Uterus (tissue), 3 donors: ENCODE measurements at regions not wholly inside any gene's neighbourhood (a gene's known extent, or its start where the extent isn't known, plus 50 kb on each side); places are given as distances from the start of the nearest gene placed in this dataset.

Source experiments
- DNase-seq, 2 donors: peaks; one replicate each; pipeline ENCODE4 v3.0.0-alpha.2; 2019 to 2020
- H3K27ac ChIP-seq, 2 donors: fragments of 200-600 bp; sonication (generic); 1 replicate in 1 of 2; 2 replicates in 1 of 2; pipeline ENCODE4 v1.5.1; 2016 to 2018
- H3K27me3 ChIP-seq, 2 donors: fragments of 200-600 bp; sonication (generic); one replicate each; pipeline ENCODE4 v1.5.1; 2018 to 2019; ENCODE audit warnings: control low read depth in 1 of 2
- H3K36me3 ChIP-seq, 2 donors: fragments of 200-600 bp; sonication (generic); one replicate each; pipeline ENCODE4 v1.5.1; 2019; ENCODE audit warnings: control low read depth in 1 of 2
- H3K4me1 ChIP-seq, 2 donors: fragments of 200-600 bp; sonication (generic); one replicate each; pipeline ENCODE4 v1.5.1; 2018 to 2019; ENCODE audit warnings: control low read depth in 1 of 2
- H3K4me3 ChIP-seq, 2 donors: fragments of 200-600 bp; sonication (generic); 1 replicate in 1 of 2; 2 replicates in 1 of 2; pipeline ENCODE4 v1.5.1; 2018 to 2019; ENCODE audit warnings: mild to moderate bottlenecking in 1 of 2
- H3K9me3 ChIP-seq, 2 donors: fragments of 200-600 bp; sonication (generic); one replicate each; pipeline ENCODE4 v1.5.1; 2019; ENCODE audit warnings: control low read depth in 1 of 2
- POLR2A ChIP-seq, 2 donors: fragments of 450-650 bp; IDR thresholded peaks; one replicate each; pipeline ENCODE4 v1.6.1; 2016; ENCODE audit warnings: antibody characterized with exemption in 2 of 2, mild to moderate bottlenecking in 1 of 2, moderate library complexity in 1 of 2
- intact Hi-C: fragments of 100-400 bp; cut with DNase I; formaldehyde crosslinking; loops from one replicate; pipeline ENCODE4 v1.15.1; 2023; ENCODE audit warnings: low total_unique reads
- TF ChIP-seq, protein P1 (sequence below), 4 experiments: fragments of 200-600 bp in 2 of 4; fragments of 450-650 bp in 2 of 4; sonication (generic) in 2 of 4; IDR thresholded peaks; one replicate each; pipeline ENCODE4 v1.5.1; 2016 to 2019; ENCODE audit warnings: antibody characterized with exemption in 4 of 4, mild to moderate bottlenecking in 2 of 4, moderate library complexity in 1 of 4
- donor health status: DM: yes; HTN: yes; CAD: no.

DNA sequence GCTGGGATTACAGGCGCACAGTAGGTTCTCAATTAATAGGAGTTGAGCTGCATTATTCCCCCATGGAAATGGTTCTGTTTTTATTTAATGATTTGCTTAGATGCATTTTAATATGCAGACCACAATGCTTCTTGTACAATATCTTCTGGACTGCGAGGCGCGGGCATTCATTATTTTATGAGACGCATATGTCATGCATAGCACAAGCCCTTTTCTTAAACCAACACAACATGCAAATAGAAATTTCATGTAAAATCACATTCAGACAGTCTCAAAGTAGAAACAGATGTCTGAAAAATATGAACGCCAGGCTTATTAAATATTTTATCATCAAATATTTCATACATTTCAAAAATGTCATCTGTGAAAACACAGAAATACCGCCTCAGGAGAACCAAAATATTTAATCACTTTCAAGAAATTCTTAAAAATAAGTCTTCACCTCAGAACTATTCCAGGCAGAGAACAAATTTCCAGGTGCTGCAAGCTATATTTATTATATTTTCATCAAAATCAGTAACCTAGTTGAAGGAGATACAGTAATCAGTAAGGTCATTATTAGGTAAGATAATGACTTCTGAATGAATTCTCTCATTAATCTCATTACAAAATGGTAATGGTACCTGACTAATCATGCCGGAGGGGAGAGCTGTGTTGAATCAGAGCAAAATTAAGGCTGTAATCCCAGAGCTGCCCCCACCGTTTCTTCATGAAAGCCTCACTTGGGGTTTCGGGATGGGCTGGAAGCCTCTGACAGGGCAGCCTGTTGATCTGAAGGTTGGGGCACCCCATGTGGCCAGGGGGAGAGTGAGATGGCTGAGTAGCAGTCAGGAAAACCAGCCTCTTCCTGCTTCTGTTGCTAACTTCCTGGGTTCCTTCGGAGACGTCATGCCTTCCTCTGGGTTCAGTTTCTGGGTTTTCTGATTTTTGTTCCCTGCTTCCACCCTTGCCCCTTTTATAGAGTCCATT lies 133.9 kb upstream of the ZNF618 start:
- DNase-seq: no peak
- Histone ChIP-seq H3K27ac (no peak overlapping the region), H3K9me3 (no peaks in the 10 kb centered on the region), H3K27me3 (no peaks in the 10 kb centered on the region), H3K4me1 (no peaks in the 10 kb centered on the region), H3K4me3 (no peak overlapping the region), H3K36me3 (no peaks in the 10 kb centered on the region)
- TF ChIP-seq, protein P1, sequence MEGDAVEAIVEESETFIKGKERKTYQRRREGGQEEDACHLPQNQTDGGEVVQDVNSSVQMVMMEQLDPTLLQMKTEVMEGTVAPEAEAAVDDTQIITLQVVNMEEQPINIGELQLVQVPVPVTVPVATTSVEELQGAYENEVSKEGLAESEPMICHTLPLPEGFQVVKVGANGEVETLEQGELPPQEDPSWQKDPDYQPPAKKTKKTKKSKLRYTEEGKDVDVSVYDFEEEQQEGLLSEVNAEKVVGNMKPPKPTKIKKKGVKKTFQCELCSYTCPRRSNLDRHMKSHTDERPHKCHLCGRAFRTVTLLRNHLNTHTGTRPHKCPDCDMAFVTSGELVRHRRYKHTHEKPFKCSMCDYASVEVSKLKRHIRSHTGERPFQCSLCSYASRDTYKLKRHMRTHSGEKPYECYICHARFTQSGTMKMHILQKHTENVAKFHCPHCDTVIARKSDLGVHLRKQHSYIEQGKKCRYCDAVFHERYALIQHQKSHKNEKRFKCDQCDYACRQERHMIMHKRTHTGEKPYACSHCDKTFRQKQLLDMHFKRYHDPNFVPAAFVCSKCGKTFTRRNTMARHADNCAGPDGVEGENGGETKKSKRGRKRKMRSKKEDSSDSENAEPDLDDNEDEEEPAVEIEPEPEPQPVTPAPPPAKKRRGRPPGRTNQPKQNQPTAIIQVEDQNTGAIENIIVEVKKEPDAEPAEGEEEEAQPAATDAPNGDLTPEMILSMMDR (IDR thresholded peaks at IDR 0.05): no peak
- no peak for TF ChIP-seq POLR2A (IDR thresholded peaks at IDR 0.05)
- intact Hi-C loops: no loop called here

- TF ChIP-seq, protein P1 (IDR thresholded peaks at IDR 0.05): no peak
- no peak for TF ChIP-seq POLR2A (IDR thresholded peaks at IDR 0.05)
- Histone ChIP-seq H3K9me3 (no peaks in the 10 kb centered on the region), H3K4me1 (no peaks in the 10 kb centered on the region), H3K4me3 (no peak overlapping the region), H3K27me3 (no peaks in the 10 kb centered on the region), H3K36me3 (no peaks in the 10 kb centered on the region), H3K27ac (no peak overlapping the region)
- intact Hi-C loops: no loop called here
- DNase-seq: no peak
These were observed 133.2 kb upstream of the ZNF618 start for GRCh38 chr9:113742878-113743277.

DNA sequence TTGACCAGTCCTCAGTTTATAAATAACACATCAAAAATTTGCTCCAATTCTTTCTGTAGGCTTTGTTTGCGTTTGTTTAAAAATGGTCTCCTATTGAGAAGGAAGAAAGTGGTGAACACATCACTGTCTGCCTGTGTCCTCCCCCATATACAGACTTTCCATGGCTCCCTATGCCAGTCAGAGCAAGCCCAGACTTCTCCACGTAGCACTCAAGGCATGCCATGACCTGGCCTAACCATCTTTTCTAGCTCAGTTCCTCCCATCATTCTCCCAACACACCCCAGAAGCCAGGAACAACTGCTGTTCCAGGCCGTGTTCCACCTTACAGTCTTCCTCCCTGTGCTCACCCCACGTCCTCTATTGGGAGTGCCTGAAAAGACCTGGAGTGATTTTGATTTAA lies 129.6 kb upstream of the ZNF618 start:
- H3K4me3 ChIP-seq: no peak overlapping the region
- no peak for TF ChIP-seq POLR2A (IDR thresholded peaks at IDR 0.05)
- TF ChIP-seq, protein P1 (IDR thresholded peaks at IDR 0.05): no peak
- H3K27me3 ChIP-seq: no peaks in the 10 kb centered on the region
- intact Hi-C loops: no loop called here
- H3K4me1 ChIP-seq: no peaks in the 10 kb centered on the region
- H3K36me3 ChIP-seq: no peaks in the 10 kb centered on the region
- H3K9me3 ChIP-seq: no peaks in the 10 kb centered on the region
- no peak overlapping the region for H3K27ac ChIP-seq
- no peak for DNase-seq

GRCh38 chr9:113748135-113748534 lies 128.0 kb upstream of the ZNF618 start:
- Histone ChIP-seq H3K4me3 (no peak overlapping the region), H3K27me3 (no peaks in the 10 kb centered on the region), H3K36me3 (no peaks in the 10 kb centered on the region), H3K9me3 (no peaks in the 10 kb centered on the region), H3K4me1 (no peaks in the 10 kb centered on the region), H3K27ac (no peak overlapping the region)
- intact Hi-C loops: no loop called here
- TF ChIP-seq, protein P1 (IDR thresholded peaks at IDR 0.05): no peak
- TF ChIP-seq POLR2A (IDR thresholded peaks at IDR 0.05): no peak
- no peak for DNase-seq

- H3K4me1 ChIP-seq: no peaks in the 10 kb centered on the region
- intact Hi-C loops: no loop called here
- DNase-seq: no peak
- H3K36me3 ChIP-seq: no peaks in the 10 kb centered on the region
- no peaks in the 10 kb centered on the region for H3K9me3 ChIP-seq
- no peak for TF ChIP-seq POLR2A (IDR thresholded peaks at IDR 0.05)
- TF ChIP-seq, protein P1 (IDR thresholded peaks at IDR 0.05): no peak
- no peaks in the 10 kb centered on the region for H3K27me3 ChIP-seq
- H3K27ac ChIP-seq: no peak overlapping the region
- H3K4me3 ChIP-seq: no peak overlapping the region
These were observed 122.5 kb upstream of the ZNF618 start for GRCh38 chr9:113753398-113754119.
